ENCODE measurements at regions not wholly inside any gene's neighbourhood (a gene's known extent, or its start where the extent isn't known, plus 50 kb on each side); places are given as distances from the start of the nearest gene placed in this dataset.

GRCh38 chr15:96158938-96159337 is 171.6 kb upstream of the NR2F2 start:
- TF ChIP-seq CTCF (IDR thresholded peaks at IDR 0.05): no peak
- TF ChIP-seq ELF1 (IDR thresholded peaks at IDR 0.05): no peak
- TF ChIP-seq TCF12 (IDR thresholded peaks at IDR 0.05): no peak
- no peak for TF ChIP-seq MAX (IDR thresholded peaks at IDR 0.05; ENCODE audit: low read depth)
